ENCODE measurements at regions not wholly inside any gene's neighbourhood (a gene's known extent, or its start where the extent isn't known, plus 50 kb on each side); places are given as distances from the start of the nearest gene placed in this dataset.
"Not testable (repeated sequence)": the region's sequence is repeated elsewhere in the genome, so short reads cannot be mapped to it uniquely, and the experiment has no call there.

GRCh38 chr2:102879513-102879912, 117.7 kb downstream of the TMEM182 start:
- TF ChIP-seq CTCF, POLR2A (IDR thresholded peaks at IDR 0.05): not testable (repeated sequence)

All from sigmoid colon (tissue), 3 donors.